ENCODE measurements at regions not wholly inside any gene's neighbourhood (a gene's known extent, or its start where the extent isn't known, plus 50 kb on each side); places are given as distances from the start of the nearest gene placed in this dataset.
"Not testable (repeated sequence)": the region's sequence is repeated elsewhere in the genome, so short reads cannot be mapped to it uniquely, and the experiment has no call there.

DNA sequence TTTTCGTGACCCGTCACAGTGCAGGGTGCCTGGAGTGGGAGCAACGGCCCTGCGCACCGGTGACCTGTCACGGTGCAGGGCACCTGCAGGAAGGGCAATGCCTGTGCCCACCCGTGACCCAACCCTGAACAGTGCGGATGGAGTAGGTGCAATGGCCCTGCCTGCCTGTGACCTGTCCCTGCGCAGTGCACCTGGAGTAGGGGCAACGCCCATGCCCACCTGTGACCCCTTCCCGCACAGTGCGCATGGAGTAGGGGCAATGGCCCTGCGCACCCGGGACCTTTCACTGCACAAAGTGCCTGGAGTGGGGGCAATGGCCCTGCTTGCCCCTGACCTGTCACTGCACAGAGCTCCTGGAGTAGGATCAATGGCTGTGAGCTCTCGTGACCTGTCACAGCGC is 53.4 kb upstream of the MAGEA1 start:
- H3K27me3 ChIP-seq (ENCODE audit: control insufficient read depth in 1 of 2, insufficient read depth in 2 of 2, low read length in 1 of 2); H3K4me3 ChIP-seq (ENCODE audit: low read length in 2 of 2); H3K9me3 ChIP-seq (ENCODE audit: control insufficient read depth, low read length); H3K36me3 ChIP-seq (ENCODE audit: control insufficient read depth in 1 of 2, insufficient read depth in 2 of 2, low read length in 1 of 2); intact Hi-C loops (cut with DNase I); DNase-seq; H3K4me1 ChIP-seq (ENCODE audit: control insufficient read depth in 1 of 2, insufficient read depth in 2 of 2, low read length in 2 of 2); H3K27ac ChIP-seq (ENCODE audit: low read depth in 1 of 2, low read length in 2 of 2): not testable (repeated sequence)
- WGBS, 2 donors: no CpG with 5 or more reads among the region's 16 CpGs
- peak; percentile 47 for ATAC-seq (ENCODE audit: low FRiP score)

Data from aorta (tissue), 5 donors.